ENCODE measurements at regions not wholly inside any gene's neighbourhood (a gene's known extent, or its start where the extent isn't known, plus 50 kb on each side); places are given as distances from the start of the nearest gene placed in this dataset.

DNA sequence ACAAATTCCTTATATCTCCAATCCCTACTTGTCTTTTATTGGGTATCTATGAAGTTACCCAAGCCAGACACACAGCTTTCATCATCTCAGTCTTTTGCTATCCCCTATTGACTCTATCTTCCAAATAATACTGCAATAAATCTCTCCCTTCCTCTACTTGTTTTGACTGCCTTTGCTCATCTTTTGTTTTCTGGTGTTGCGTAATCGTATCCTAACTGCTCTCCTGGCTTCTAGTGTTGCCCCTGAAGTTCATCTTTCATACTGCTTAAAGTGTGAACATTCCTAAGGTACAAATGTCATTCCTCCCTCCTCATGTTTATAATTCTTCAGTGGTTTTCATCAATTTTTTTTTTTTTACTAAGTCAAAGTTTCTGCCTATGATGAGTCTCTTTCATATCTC, 491.3 kb upstream of the DCC start:
- intact Hi-C loops (cut with micrococcal nuclease) = no loop called here
- Mint-ChIP-seq H3K36me3 (ENCODE audit: low read depth) (no peaks in the 10 kb centered on the region), H3K9me3 (peaks cover 3% of the 10 kb centered on the region), H3K4me1 (no peaks in the 10 kb centered on the region), H3K27ac (no peak overlapping the region), H3K27me3 (no peaks in the 10 kb centered on the region), H3K4me3 (no peak overlapping the region)
- TF ChIP-seq, protein P1, sequence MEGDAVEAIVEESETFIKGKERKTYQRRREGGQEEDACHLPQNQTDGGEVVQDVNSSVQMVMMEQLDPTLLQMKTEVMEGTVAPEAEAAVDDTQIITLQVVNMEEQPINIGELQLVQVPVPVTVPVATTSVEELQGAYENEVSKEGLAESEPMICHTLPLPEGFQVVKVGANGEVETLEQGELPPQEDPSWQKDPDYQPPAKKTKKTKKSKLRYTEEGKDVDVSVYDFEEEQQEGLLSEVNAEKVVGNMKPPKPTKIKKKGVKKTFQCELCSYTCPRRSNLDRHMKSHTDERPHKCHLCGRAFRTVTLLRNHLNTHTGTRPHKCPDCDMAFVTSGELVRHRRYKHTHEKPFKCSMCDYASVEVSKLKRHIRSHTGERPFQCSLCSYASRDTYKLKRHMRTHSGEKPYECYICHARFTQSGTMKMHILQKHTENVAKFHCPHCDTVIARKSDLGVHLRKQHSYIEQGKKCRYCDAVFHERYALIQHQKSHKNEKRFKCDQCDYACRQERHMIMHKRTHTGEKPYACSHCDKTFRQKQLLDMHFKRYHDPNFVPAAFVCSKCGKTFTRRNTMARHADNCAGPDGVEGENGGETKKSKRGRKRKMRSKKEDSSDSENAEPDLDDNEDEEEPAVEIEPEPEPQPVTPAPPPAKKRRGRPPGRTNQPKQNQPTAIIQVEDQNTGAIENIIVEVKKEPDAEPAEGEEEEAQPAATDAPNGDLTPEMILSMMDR (IDR thresholded peaks at IDR 0.05) = no peak
- ChIA-PET POLR2A (no interaction called here), CTCF (no interaction called here)
- no peak for DNase-seq
- ATAC-seq (ENCODE audit: low read depth) = no peak

DNA sequence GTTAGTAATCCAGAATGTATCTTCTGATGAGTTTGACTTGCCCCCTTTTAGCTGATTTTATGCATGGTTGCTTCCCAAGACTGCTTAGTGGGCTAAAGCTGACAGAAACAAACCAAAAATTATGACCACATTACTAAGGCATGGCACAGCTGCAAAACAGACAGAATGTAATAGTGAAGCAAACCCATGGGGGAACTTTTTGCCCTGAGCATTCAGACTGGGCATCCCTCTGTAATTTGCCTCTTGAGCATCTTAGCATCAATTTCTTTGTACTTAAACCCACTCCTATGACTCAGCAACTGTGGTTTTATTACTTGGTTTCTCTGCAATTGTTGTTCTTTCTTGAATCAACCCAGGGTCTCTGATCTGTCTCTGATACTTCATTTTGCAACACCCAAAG, 487.3 kb upstream of the DCC start:
- Mint-ChIP-seq H3K4me3 (no peak overlapping the region), H3K4me1 (no peaks in the 10 kb centered on the region), H3K9me3 (no peaks in the 10 kb centered on the region), H3K27ac (no peak overlapping the region), H3K27me3 (no peaks in the 10 kb centered on the region), H3K36me3 (ENCODE audit: low read depth) (no peaks in the 10 kb centered on the region)
- ChIA-PET POLR2A (no interaction called here), CTCF (no interaction called here)
- TF ChIP-seq, protein P1 (IDR thresholded peaks at IDR 0.05) = no peak
- DNase-seq (no peak), ATAC-seq (ENCODE audit: low read depth) (no peak)
- intact Hi-C loops (cut with micrococcal nuclease) = no loop called here

DNA sequence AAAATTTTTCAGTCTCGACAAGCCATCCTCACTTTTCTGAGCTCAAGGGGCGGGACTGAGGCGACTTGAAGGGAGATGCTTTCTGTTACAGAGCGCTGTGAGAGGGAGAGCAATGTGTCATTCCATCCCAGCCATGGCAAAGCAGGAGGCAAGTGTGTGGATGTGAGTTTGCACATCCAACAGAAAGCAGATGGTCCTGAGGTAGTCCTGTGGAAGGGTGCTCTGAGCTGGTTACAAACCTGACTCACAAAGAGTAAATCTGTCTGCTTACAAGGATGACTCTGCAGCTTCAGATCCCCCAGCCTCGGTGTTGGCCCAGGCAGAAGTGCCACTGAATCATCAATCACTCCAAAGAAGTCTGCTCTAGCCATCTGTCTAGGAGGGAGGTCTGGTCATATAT, 482.0 kb upstream of the DCC start:
- Mint-ChIP-seq H3K4me3 (no peak overlapping the region), H3K36me3 (ENCODE audit: low read depth) (no peaks in the 10 kb centered on the region), H3K4me1 (no peaks in the 10 kb centered on the region), H3K9me3 (no peaks in the 10 kb centered on the region), H3K27me3 (no peaks in the 10 kb centered on the region), H3K27ac (no peak overlapping the region)
- TF ChIP-seq, protein P1 (IDR thresholded peaks at IDR 0.05) = no peak
- ChIA-PET CTCF (no interaction called here), POLR2A (no interaction called here)
- ATAC-seq (ENCODE audit: low read depth) (no peak), DNase-seq (no peak)
- intact Hi-C loops (cut with micrococcal nuclease) = no loop called here

DNA sequence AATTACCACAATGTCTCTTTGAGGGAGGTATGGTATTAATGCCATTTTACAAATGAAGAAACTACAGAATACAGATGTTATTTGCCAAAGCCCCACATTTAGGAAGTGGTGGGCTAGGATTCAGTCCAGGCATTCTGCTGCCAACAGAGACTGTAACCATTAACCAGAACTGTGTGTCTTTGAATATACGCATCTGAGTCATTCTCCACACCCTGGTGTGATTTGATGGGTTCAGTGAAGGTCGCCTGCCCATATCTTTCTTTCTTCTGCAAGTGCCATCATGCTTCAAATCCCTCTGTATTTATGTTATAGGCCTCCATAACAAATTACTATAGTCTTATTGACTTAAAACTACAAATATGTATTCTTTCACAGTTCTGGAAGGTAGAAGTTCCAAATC, 479.0 kb upstream of the DCC start:
- ChIA-PET POLR2A (no interaction called here), CTCF (no interaction called here)
- DNase-seq = no peak
- no peak overlapping the region for H3K27ac Mint-ChIP-seq
- intact Hi-C loops (cut with micrococcal nuclease) = no loop called here
- H3K36me3 Mint-ChIP-seq (ENCODE audit: low read depth) = no peaks in the 10 kb centered on the region
- no peak for ATAC-seq (ENCODE audit: low read depth)
- H3K27me3 Mint-ChIP-seq = no peaks in the 10 kb centered on the region
- TF ChIP-seq, protein P1 (IDR thresholded peaks at IDR 0.05) = no peak
- no peaks in the 10 kb centered on the region for H3K4me1 Mint-ChIP-seq
- no peaks in the 10 kb centered on the region for H3K9me3 Mint-ChIP-seq
- H3K4me3 Mint-ChIP-seq = no peak overlapping the region

DNA sequence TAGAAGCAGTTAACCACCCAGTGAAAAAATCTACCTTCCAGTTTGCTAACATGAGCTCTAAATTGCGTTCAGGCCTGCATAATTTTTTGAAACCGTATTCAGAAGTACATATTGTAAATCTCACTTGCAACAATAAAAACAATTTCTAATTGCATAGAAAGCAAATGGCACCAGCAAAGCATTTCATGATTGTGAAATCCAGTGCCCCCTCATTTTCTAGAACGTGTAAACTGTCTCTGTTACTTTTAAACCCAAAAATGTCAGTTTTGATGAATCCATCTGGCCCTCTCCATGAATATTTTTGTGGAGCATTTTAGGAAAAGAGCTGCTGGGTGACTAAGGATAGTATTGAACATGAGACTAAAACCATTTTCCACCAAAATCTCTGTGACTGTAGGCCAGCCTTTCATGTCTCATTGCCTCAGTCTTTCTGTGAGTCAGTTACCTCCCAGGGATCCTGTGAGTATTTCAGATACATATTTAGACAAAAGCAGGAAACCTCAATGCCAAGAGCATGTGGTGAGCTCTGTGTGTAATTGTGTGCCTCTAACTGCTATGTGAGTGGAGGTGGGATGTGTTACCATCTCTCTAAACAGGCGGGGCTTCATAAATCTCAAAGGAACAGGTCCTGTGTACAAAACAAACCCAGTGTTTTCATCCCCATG, 477.8 kb upstream of the DCC start:
- Mint-ChIP-seq H3K9me3 (peaks cover 1% of the 10 kb centered on the region), H3K4me1 (no peaks in the 10 kb centered on the region), H3K27ac (no peak overlapping the region), H3K36me3 (ENCODE audit: low read depth) (no peaks in the 10 kb centered on the region), H3K27me3 (no peaks in the 10 kb centered on the region), H3K4me3 (no peak overlapping the region)
- no peak for DNase-seq
- TF ChIP-seq, protein P1 (IDR thresholded peaks at IDR 0.05) = no peak
- ChIA-PET POLR2A (no interaction called here), CTCF (no interaction called here)
- ATAC-seq (ENCODE audit: low read depth) = no peak
- intact Hi-C loops (cut with micrococcal nuclease) = no loop called here

All from activated B cell treated with CpG ODN at 0.5 μM for 24 hours (primary cell).